AG09309 (cell line): ENCODE measurements at regions not wholly inside any gene's neighbourhood (a gene's known extent, or its start where the extent isn't known, plus 50 kb on each side); places are given as distances from the start of the nearest gene placed in this dataset.

ENCODE experiments used
- DNase-seq: peaks from one replicate; pipeline ENCODE4 v3.0.0-alpha.2; 2010; ENCODE audit warnings: low read depth
- H3K4me3 ChIP-seq: 2 replicates; pipeline ENCODE4 v1.5.1; 2011; ENCODE audit warnings: mild to moderate bottlenecking, low read depth, low read length, moderate library complexity; ENCODE audit not compliant: control insufficient read depth
- CTCF ChIP-seq: IDR thresholded peaks from 2 replicates; pipeline ENCODE4 v1.5.1; 2011; ENCODE audit warnings: mild to moderate bottlenecking, low read depth, low read length, inconsistent platforms; ENCODE audit not compliant: insufficient read depth, control insufficient read depth; ENCODE audit errors: missing control alignments

- H3K4me3 ChIP-seq: no peak overlapping the region
- DNase-seq: no peak
- no peak for TF ChIP-seq CTCF
These were observed 78.3 kb upstream of the LMO4 start for GRCh38 chr1:87250336-87250735.

- peak; percentile 76 for DNase-seq
- TF ChIP-seq CTCF: no peak
- no peak overlapping the region for H3K4me3 ChIP-seq
These were observed 76.3 kb upstream of the LMO4 start for GRCh38 chr1:87252406-87252805.

GRCh38 chr1:87262688-87263087 lies 66.0 kb upstream of the LMO4 start:
- DNase-seq: no peak
- no peak overlapping the region for H3K4me3 ChIP-seq

GRCh38 chr1:87263281-87263680 lies 65.4 kb upstream of the LMO4 start:
- no peak for TF ChIP-seq CTCF
- no peak overlapping the region for H3K4me3 ChIP-seq
- DNase-seq: no peak

More at GRCh38 chr1:87262688-87263087, 66.0 kb upstream of the LMO4 start:
- no peak for TF ChIP-seq CTCF

GRCh38 chr1:87263785-87264184 lies 64.9 kb upstream of the LMO4 start:
- no peak for DNase-seq
- no peak overlapping the region for H3K4me3 ChIP-seq
- no peak for TF ChIP-seq CTCF

GRCh38 chr1:87264976-87265375 lies 63.7 kb upstream of the LMO4 start:
- TF ChIP-seq CTCF: no peak
- H3K4me3 ChIP-seq: no peak overlapping the region
- DNase-seq: no peak

GRCh38 chr1:87265786-87266185 lies 62.9 kb upstream of the LMO4 start:
- H3K4me3 ChIP-seq: no peak overlapping the region
- no peak for DNase-seq
- no peak for TF ChIP-seq CTCF
